MM.1S (cell line): ENCODE measurements at regions not wholly inside any gene's neighbourhood (a gene's known extent, or its start where the extent isn't known, plus 50 kb on each side); places are given as distances from the start of the nearest gene placed in this dataset.

ENCODE experiments used
- EZH2 ChIP-seq: fragments of 300-600 bp; sonication (generic); optimal IDR thresholded peaks from 2 replicates; pipeline ENCODE3; 2017; ENCODE audit warnings: low read depth, mild to moderate bottlenecking, antibody characterized with exemption, low read length, mixed read lengths
- EZH2phosphoT487 ChIP-seq: fragments of 300-600 bp; sonication (generic); IDR thresholded peaks from 2 replicates; pipeline ENCODE4 v1.6.1; 2018; ENCODE audit warnings: antibody characterized with exemption, low read length
- TF ChIP-seq, protein P1 (sequence below): fragments of 300-600 bp; sonication (generic); IDR thresholded peaks from 2 replicates; pipeline ENCODE4 v1.5.1; 2016; ENCODE audit warnings: antibody characterized with exemption, low read length, mixed read lengths

DNA sequence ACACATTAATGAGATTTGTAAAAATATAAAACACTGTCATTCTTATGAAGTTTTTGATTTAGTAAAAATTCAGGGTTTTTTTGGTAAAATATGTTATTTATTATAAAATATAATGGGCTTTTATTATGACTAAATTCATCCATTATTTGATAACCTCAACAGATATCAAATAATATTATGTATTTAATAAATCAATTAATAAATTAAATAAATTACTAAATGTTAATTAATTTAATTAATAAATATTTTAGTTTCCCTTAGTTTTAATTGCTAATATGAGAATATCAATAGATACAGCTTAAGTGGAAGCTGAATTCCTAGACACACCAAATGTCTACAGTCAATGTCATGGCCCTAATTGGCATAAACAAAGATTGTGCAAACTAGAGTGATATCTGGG lies 82.3 kb upstream of the DGKG start:
- TF ChIP-seq, protein P1, sequence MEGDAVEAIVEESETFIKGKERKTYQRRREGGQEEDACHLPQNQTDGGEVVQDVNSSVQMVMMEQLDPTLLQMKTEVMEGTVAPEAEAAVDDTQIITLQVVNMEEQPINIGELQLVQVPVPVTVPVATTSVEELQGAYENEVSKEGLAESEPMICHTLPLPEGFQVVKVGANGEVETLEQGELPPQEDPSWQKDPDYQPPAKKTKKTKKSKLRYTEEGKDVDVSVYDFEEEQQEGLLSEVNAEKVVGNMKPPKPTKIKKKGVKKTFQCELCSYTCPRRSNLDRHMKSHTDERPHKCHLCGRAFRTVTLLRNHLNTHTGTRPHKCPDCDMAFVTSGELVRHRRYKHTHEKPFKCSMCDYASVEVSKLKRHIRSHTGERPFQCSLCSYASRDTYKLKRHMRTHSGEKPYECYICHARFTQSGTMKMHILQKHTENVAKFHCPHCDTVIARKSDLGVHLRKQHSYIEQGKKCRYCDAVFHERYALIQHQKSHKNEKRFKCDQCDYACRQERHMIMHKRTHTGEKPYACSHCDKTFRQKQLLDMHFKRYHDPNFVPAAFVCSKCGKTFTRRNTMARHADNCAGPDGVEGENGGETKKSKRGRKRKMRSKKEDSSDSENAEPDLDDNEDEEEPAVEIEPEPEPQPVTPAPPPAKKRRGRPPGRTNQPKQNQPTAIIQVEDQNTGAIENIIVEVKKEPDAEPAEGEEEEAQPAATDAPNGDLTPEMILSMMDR: no peak
- no peak for TF ChIP-seq EZH2
- no peak for TF ChIP-seq EZH2phosphoT487
